Ovary (tissue), 7 donors: ENCODE measurements at regions not wholly inside any gene's neighbourhood (a gene's known extent, or its start where the extent isn't known, plus 50 kb on each side); places are given as distances from the start of the nearest gene placed in this dataset.

Experiments
- DNase-seq, 5 donors: peaks; one replicate each; pipeline ENCODE4 v3.0.0-alpha.2; 2019 to 2020
- H3K27ac ChIP-seq, 2 donors: fragments of 200-600 bp; one replicate each; pipeline versions ENCODE4 v1.5.1 to v1.8.0; 2019 to 2022
- H3K27me3 ChIP-seq: fragments of 200-600 bp; one replicate; pipeline ENCODE4 v1.8.0; 2022
- H3K36me3 ChIP-seq: fragments of 200-600 bp; sonication (generic); one replicate; pipeline ENCODE4 v1.5.1; 2019
- H3K4me1 ChIP-seq: one replicate; pipeline ENCODE4 v1.8.1; 2013; ENCODE audit warnings: mild to moderate bottlenecking, moderate library complexity; ENCODE audit not compliant: insufficient read depth
- H3K4me3 ChIP-seq: fragments of 200-600 bp; sonication (generic); one replicate; pipeline ENCODE4 v1.5.1; 2017
- H3K9me3 ChIP-seq, 2 donors: fragments of 200-600 bp in 1 of 2; sonication (generic) in 1 of 2; one replicate each; pipeline versions ENCODE4 v1.5.1 to v1.8.1; 2013 to 2019; ENCODE audit warnings: mild to moderate bottlenecking in 1 of 2, moderate library complexity in 1 of 2
- CTCF ChIP-seq, 3 donors: fragments of 450-650 bp in 2 of 3; fragments of 200-600 bp in 1 of 3; IDR thresholded peaks; one replicate each; pipeline versions ENCODE4 v1.5.1 to v1.8.0; 2016 to 2022; ENCODE audit warnings: antibody characterized with exemption in 3 of 3, mild to moderate bottlenecking in 1 of 3
- EP300 ChIP-seq: sonication (generic); formaldehyde crosslinking; IDR thresholded peaks from one replicate; pipeline ENCODE4 v1.6.1; 2017; ENCODE audit warnings: antibody characterized with exemption
- POLR2A ChIP-seq: fragments of 450-650 bp; IDR thresholded peaks from one replicate; pipeline ENCODE4 v1.6.1; 2017; ENCODE audit warnings: antibody characterized with exemption, mild to moderate bottlenecking, moderate library complexity
- WGBS, 3 donors: extraction: QIAGEN DNeasy Blood & Tissue Kit in 1 of 3; methylation state at CpG; one replicate each; pipeline versions ENCODE4 v1.1.5 to v1.1.7; 2013 to 2017; 5-methylcytosine and 5-hydroxymethylcytosine counted together
- intact Hi-C, 4 donors: fragments of 100-400 bp; cut with DNase I; formaldehyde crosslinking; loops; one replicate each; pipeline versions ENCODE4 v1.11.0 to v1.15.1; 2022 to 2023
- donor health status: DM: no; HTN: no; CAD: no; lungs with moderate emphysema.
- donor health status: DM: no; HTN: no; CAD: no.
- donor health status: Bipolar disorder and iron deficiency.
- donor health status: DM: no; HTN: no; CAD: no.
- donor health status: DM: yes; HTN: yes; CAD: no.

GRCh38 chr6:126252154-126252553 is 87.8 kb upstream of the CENPW start:
- Histone ChIP-seq H3K27ac (no peak overlapping the region), H3K4me1 (no peaks in the 10 kb centered on the region), H3K27me3 (no peaks in the 10 kb centered on the region), H3K9me3 (no peaks in the 10 kb centered on the region), H3K36me3 (no peaks in the 10 kb centered on the region), H3K4me3 (no peak overlapping the region)
- TF ChIP-seq EP300 (no peak), CTCF (IDR thresholded peaks at IDR 0.05) (no peak), POLR2A (no peak)
- intact Hi-C loops = no loop called here
- WGBS, 3 donors = 91 to 96% (median 95%) methylated on average over 2 of the region's 2 CpGs
- DNase-seq = no peak

- DNase-seq = no peak
- Histone ChIP-seq H3K9me3 (no peaks in the 10 kb centered on the region), H3K27me3 (no peaks in the 10 kb centered on the region), H3K4me1 (no peaks in the 10 kb centered on the region), H3K4me3 (no peak overlapping the region), H3K36me3 (no peaks in the 10 kb centered on the region), H3K27ac (no peak overlapping the region)
- 95 to 97% (median 95%) methylated on average over 2 of the region's 2 CpGs for WGBS, 3 donors
- TF ChIP-seq EP300 (no peak), POLR2A (no peak), CTCF (IDR thresholded peaks at IDR 0.05) (no peak)
- intact Hi-C loops = no loop called here
These were observed 86.5 kb upstream of the CENPW start for GRCh38 chr6:126253431-126253830.

GRCh38 chr6:126258150-126258549 is 81.8 kb upstream of the CENPW start:
- intact Hi-C loops = no loop called here
- Histone ChIP-seq H3K27me3 (no peaks in the 10 kb centered on the region), H3K4me1 (no peaks in the 10 kb centered on the region), H3K4me3 (no peak overlapping the region), H3K36me3 (no peaks in the 10 kb centered on the region), H3K9me3 (no peaks in the 10 kb centered on the region), H3K27ac (no peak overlapping the region)
- no peak for TF ChIP-seq CTCF (IDR thresholded peaks at IDR 0.05)
- no peak for DNase-seq
- 92 to 98% (median 96%) methylated on average over 18 of the region's 18 CpGs for WGBS, 3 donors

GRCh38 chr6:126261792-126262421 is 78.0 kb upstream of the CENPW start:
- Histone ChIP-seq H3K36me3 (no peaks in the 10 kb centered on the region), H3K4me3 (no peak overlapping the region), H3K4me1 (no peaks in the 10 kb centered on the region), H3K27ac (no peak overlapping the region), H3K9me3 (no peaks in the 10 kb centered on the region), H3K27me3 (no peaks in the 10 kb centered on the region)
- intact Hi-C loops = no loop called here
- TF ChIP-seq CTCF (IDR thresholded peaks at IDR 0.05) (no peak), EP300 (no peak), POLR2A (no peak)
- DNase-seq = no peak
- WGBS, 3 donors = 95 to 97% (median 97%) methylated on average over 7 of the region's 7 CpGs
